ENCODE measurements at regions not wholly inside any gene's neighbourhood (a gene's known extent, or its start where the extent isn't known, plus 50 kb on each side); places are given as distances from the start of the nearest gene placed in this dataset.

DNA sequence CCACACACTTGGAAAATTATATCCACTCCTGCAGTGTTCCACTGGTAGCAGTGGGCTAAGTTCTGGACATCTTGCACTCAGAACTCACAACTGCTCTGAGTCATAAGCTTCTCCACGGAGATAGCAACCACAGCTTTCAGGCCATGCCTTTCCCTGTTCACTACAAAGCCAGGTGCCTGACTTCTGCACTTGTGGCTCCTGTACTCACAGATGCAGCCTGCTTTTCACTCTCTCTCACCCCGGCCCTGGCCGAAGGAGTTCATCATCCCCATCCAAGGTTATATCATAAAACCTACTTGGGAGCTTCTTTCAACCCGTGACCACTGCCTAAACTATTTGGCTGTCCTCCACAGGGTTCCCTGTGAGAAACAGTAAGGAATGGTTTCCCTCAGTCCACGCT, 999.4 kb downstream of the GLUD2 start:
- no peak overlapping the region for H3K27ac ChIP-seq (ENCODE audit: low read depth, low read length)
- H3K4me2 ChIP-seq (ENCODE audit: low read depth, low read length, poor library complexity, severe bottlenecking), result no peak overlapping the region
- TF ChIP-seq EZH2phosphoT487 (conservative IDR thresholded peaks at IDR 0.05; ENCODE audit: low read length), result no peak
- TF ChIP-seq, protein P1, sequence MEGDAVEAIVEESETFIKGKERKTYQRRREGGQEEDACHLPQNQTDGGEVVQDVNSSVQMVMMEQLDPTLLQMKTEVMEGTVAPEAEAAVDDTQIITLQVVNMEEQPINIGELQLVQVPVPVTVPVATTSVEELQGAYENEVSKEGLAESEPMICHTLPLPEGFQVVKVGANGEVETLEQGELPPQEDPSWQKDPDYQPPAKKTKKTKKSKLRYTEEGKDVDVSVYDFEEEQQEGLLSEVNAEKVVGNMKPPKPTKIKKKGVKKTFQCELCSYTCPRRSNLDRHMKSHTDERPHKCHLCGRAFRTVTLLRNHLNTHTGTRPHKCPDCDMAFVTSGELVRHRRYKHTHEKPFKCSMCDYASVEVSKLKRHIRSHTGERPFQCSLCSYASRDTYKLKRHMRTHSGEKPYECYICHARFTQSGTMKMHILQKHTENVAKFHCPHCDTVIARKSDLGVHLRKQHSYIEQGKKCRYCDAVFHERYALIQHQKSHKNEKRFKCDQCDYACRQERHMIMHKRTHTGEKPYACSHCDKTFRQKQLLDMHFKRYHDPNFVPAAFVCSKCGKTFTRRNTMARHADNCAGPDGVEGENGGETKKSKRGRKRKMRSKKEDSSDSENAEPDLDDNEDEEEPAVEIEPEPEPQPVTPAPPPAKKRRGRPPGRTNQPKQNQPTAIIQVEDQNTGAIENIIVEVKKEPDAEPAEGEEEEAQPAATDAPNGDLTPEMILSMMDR (IDR thresholded peaks at IDR 0.05; ENCODE audit: insufficient read depth, low read length, poor library complexity, severe bottlenecking), result no peak
- no peak overlapping the region for H3K9ac ChIP-seq (ENCODE audit: low read length)
- no peak overlapping the region for H3K4me3 ChIP-seq (ENCODE audit: insufficient read depth, low read length, poor library complexity, severe bottlenecking)
- no peaks in the 10 kb centered on the region for H4K20me1 ChIP-seq (ENCODE audit: low read depth, low read length)
- no peaks in the 10 kb centered on the region for H3K27me3 ChIP-seq (ENCODE audit: low read length)
- no peaks in the 10 kb centered on the region for H3K9me2 ChIP-seq (replicated peaks; ENCODE audit: insufficient read depth, low read length)
- no peaks in the 10 kb centered on the region for H3K36me3 ChIP-seq (ENCODE audit: low read length)
- H3K79me2 ChIP-seq (ENCODE audit: insufficient read depth, low read length), result no peaks in the 10 kb centered on the region
- H2AFZ ChIP-seq (ENCODE audit: low read depth, low read length, severe bottlenecking), result no peak overlapping the region
- no peaks in the 10 kb centered on the region for H3F3A ChIP-seq (ENCODE audit: insufficient read depth)
- H3K9me3 ChIP-seq (ENCODE audit: insufficient read depth, low read length), result no peaks in the 10 kb centered on the region

DNA sequence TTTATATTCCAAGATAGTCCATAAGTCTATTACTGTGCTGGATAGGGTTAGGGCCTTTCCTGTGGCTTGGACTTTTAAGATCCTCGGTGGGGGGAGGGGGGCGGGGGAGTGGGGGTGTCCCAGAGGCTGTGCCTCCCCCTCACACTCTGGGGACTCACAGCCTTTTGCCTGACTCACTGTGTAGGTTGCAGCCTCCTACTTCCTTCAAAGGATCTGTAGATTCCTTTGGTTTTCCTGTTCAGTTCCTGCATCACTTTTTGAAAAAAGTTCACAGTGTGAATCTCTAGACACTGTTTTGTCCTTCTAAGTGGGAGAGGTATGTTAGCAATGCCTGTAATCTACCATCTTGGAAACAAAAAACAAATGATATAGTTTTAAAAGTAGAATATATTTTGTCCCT, 999.9 kb downstream of the GLUD2 start:
- TF ChIP-seq EZH2phosphoT487 (conservative IDR thresholded peaks at IDR 0.05; ENCODE audit: low read length), result no peak
- TF ChIP-seq, protein P1 (IDR thresholded peaks at IDR 0.05; ENCODE audit: insufficient read depth, low read length, poor library complexity, severe bottlenecking), result no peak
- Histone ChIP-seq H4K20me1 (ENCODE audit: low read depth, low read length) (no peaks in the 10 kb centered on the region), H3K4me3 (ENCODE audit: insufficient read depth, low read length, poor library complexity, severe bottlenecking) (no peak overlapping the region), H3K9ac (ENCODE audit: low read length) (no peak overlapping the region), H2AFZ (ENCODE audit: low read depth, low read length, severe bottlenecking) (no peak overlapping the region), H3F3A (ENCODE audit: insufficient read depth) (no peaks in the 10 kb centered on the region), H3K27ac (ENCODE audit: low read depth, low read length) (no peak overlapping the region), H3K79me2 (ENCODE audit: insufficient read depth, low read length) (no peaks in the 10 kb centered on the region), H3K27me3 (ENCODE audit: low read length) (no peaks in the 10 kb centered on the region), H3K4me2 (ENCODE audit: low read depth, low read length, poor library complexity, severe bottlenecking) (no peak overlapping the region), H3K9me2 (replicated peaks; ENCODE audit: insufficient read depth, low read length) (no peaks in the 10 kb centered on the region), H3K9me3 (ENCODE audit: insufficient read depth, low read length) (no peaks in the 10 kb centered on the region), H3K36me3 (ENCODE audit: low read length) (no peaks in the 10 kb centered on the region)

DNA sequence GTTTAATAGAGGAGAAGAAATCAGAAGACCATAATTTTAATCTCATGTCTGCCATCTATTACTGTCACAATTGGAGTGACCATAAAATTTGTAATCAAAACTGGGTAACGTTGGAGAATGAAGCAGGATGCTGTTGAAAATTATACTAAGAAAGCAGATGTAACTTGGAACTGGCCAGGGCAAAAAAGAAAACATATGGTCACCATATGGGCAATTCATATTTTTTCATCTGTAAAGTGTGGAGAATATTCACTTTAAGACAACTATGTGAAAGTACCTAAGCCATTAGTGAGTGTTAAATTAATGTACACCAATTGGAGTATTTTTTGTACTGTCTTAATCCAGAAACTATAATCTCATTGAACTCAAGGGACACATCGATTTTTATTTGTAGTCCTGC, 1008.0 kb downstream of the GLUD2 start:
- H3K79me2 ChIP-seq (ENCODE audit: insufficient read depth, low read length), result no peaks in the 10 kb centered on the region
- TF ChIP-seq, protein P1 (IDR thresholded peaks at IDR 0.05; ENCODE audit: insufficient read depth, low read length, poor library complexity, severe bottlenecking), result no peak
- no peak for TF ChIP-seq EZH2phosphoT487 (conservative IDR thresholded peaks at IDR 0.05; ENCODE audit: low read length)
- H3K9me2 ChIP-seq (replicated peaks; ENCODE audit: insufficient read depth, low read length), result no peaks in the 10 kb centered on the region
- H3K4me2 ChIP-seq (ENCODE audit: low read depth, low read length, poor library complexity, severe bottlenecking), result no peak overlapping the region
- no peaks in the 10 kb centered on the region for H3K27me3 ChIP-seq (ENCODE audit: low read length)
- no peaks in the 10 kb centered on the region for H3K36me3 ChIP-seq (ENCODE audit: low read length)
- H3K27ac ChIP-seq (ENCODE audit: low read depth, low read length), result no peak overlapping the region
- no peak overlapping the region for H2AFZ ChIP-seq (ENCODE audit: low read depth, low read length, severe bottlenecking)
- no peaks in the 10 kb centered on the region for H3K9me3 ChIP-seq (ENCODE audit: insufficient read depth, low read length)
- H4K20me1 ChIP-seq (ENCODE audit: low read depth, low read length), result no peaks in the 10 kb centered on the region
- no peak overlapping the region for H3K9ac ChIP-seq (ENCODE audit: low read length)
- no peak overlapping the region for H3K4me3 ChIP-seq (ENCODE audit: insufficient read depth, low read length, poor library complexity, severe bottlenecking)
- no peaks in the 10 kb centered on the region for H3F3A ChIP-seq (ENCODE audit: insufficient read depth)
